BLaER1 (cell line): ENCODE measurements at regions not wholly inside any gene's neighbourhood (a gene's known extent, or its start where the extent isn't known, plus 50 kb on each side); places are given as distances from the start of the nearest gene placed in this dataset.

ENCODE experiments used
- H3K27ac ChIP-seq: shearing (Covaris generic); formaldehyde crosslinking; 2 replicates; pipeline ENCODE4 v1.8.1; 2022
- H3K27me3 ChIP-seq: shearing (Covaris generic); formaldehyde crosslinking; 2 replicates; pipeline ENCODE4 v1.8.1; 2022
- H3K36me3 ChIP-seq: shearing (Covaris generic); formaldehyde crosslinking; 2 replicates; pipeline ENCODE4 v1.8.1; 2022
- H3K4me1 ChIP-seq: shearing (Covaris generic); formaldehyde crosslinking; 2 replicates; pipeline ENCODE4 v1.8.1; 2022
- H3K4me2 ChIP-seq: shearing (Covaris generic); formaldehyde crosslinking; 2 replicates; pipeline ENCODE4 v1.8.1; 2022
- H3K4me3 ChIP-seq: shearing (Covaris generic); formaldehyde crosslinking; 2 replicates; pipeline ENCODE4 v1.8.1; 2022
- H3K9ac ChIP-seq: shearing (Covaris generic); formaldehyde crosslinking; 2 replicates; pipeline ENCODE4 v1.8.1; 2022
- H3K9me3 ChIP-seq: shearing (Covaris generic); formaldehyde crosslinking; 2 replicates; pipeline ENCODE4 v1.8.1; 2022
- H4K20me1 ChIP-seq: shearing (Covaris generic); formaldehyde crosslinking; 2 replicates; pipeline ENCODE4 v1.8.1; 2022
- Cebpa-rat ChIP-seq: shearing (Covaris generic); IDR thresholded peaks from 2 replicates; pipeline ENCODE4 v1.8.1; 2022

DNA sequence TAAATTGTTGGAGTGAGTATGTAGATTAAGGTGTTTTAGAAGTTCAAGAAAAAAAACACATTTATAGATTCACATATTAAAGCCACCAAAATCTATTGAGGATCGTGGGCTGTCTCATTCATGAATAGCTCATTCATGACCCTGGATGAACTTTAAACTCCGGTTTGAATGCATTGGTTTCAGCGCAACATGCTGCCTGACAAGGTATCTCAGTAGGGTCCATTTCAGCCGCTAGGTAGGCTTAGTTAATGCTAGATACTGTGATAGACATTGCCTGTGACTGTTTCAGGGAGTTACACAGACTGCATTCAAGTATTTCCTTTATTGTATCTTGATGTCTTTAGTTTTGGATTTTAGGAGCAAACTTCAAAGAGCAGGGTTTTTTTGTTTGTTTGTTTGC, 140.5 kb upstream of the POGK start:
- Histone ChIP-seq H3K27me3 (no peaks in the 10 kb centered on the region), H3K9ac (no peak overlapping the region), H3K27ac (no peak overlapping the region), H3K9me3 (0 out of 2 replicates have a peak, but pooled peaks cover 4% of the 10 kb centered on the region), H3K36me3 (no peaks in the 10 kb centered on the region), H3K4me1 (peaks cover 9% of the 10 kb centered on the region), H4K20me1 (no peaks in the 10 kb centered on the region), H3K4me3 (no peak overlapping the region), H3K4me2 (no peak overlapping the region)
- no peak for TF ChIP-seq Cebpa-rat

DNA sequence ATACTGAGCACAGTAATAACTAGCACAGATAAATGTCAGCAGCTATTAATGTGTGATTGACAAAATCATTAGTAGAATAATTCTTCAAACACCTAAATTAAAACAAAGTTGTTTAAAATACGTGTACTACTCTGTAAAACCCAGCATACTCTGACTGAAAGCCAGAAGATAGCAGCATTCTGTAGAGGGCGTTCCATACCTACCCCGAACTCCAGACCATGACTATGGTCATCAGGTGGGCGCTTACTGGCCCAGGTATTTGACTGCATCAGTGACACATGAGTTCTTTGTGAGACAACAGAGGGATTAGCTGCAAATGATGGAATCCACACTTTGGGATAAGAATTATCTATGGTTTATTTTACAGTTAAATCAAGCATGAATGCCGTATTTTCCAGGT, 139.7 kb upstream of the POGK start:
- Histone ChIP-seq H3K27me3 (no peaks in the 10 kb centered on the region), H4K20me1 (no peaks in the 10 kb centered on the region), H3K9me3 (0 out of 2 replicates have a peak, but pooled peaks cover 4% of the 10 kb centered on the region), H3K9ac (no peak overlapping the region), H3K4me2 (no peak overlapping the region), H3K27ac (no peak overlapping the region), H3K36me3 (no peaks in the 10 kb centered on the region), H3K4me1 (peaks cover 13% of the 10 kb centered on the region), H3K4me3 (no peak overlapping the region)
- no peak for TF ChIP-seq Cebpa-rat

DNA sequence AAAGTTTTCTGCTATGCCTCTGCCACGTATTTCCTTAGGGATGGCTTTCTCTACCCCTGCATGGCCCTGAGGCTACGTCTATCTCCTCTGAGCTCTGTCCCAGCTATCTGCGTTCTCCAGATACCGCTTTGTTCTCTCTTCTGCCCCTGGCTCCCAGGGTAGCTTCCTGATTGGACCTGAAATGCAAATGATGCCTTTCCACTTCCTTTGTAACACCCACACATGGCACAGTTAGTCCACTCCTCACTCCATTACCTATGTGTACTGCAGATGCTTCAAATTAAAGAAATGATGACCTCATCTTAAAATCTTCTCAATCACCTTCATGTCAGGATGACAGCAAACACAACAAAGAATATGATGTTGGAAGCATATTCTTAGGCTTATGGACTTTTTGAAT, 138.6 kb upstream of the POGK start:
- Histone ChIP-seq H3K4me2 (no peak overlapping the region), H3K9ac (no peak overlapping the region), H3K9me3 (no peaks in the 10 kb centered on the region), H3K27me3 (no peaks in the 10 kb centered on the region), H3K27ac (no peak overlapping the region), H3K4me3 (no peak overlapping the region), H4K20me1 (no peaks in the 10 kb centered on the region), H3K4me1 (peaks cover 13% of the 10 kb centered on the region), H3K36me3 (no peaks in the 10 kb centered on the region)
- TF ChIP-seq Cebpa-rat: no peak

DNA sequence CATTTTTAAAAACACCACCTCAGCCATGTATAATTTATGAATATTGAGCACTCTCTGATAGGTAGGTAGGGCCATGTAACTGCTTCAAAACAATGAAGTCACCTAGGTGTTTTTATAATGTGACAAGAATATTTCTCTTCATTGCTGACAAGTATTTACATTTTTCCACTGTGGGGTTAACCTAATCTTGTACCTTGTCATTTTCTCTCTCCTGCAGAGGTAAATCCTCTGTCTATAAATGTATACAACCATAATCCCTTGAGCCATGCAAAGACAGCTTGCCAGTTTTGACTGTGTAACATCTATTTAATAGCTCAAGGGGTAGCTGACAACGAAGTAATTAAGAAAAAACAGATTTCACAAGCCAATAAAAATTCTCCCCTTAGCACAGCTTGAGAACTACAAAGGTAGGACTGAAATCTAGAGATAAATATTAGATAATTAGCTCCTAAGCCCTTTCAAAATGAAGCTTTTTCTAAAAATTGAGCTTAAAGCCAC, 137.6 kb upstream of the POGK start:
- Histone ChIP-seq H3K27ac (no peak overlapping the region), H4K20me1 (no peaks in the 10 kb centered on the region), H3K27me3 (no peaks in the 10 kb centered on the region), H3K4me1 (peaks cover 13% of the 10 kb centered on the region), H3K4me2 (no peak overlapping the region), H3K36me3 (no peaks in the 10 kb centered on the region), H3K9ac (no peak overlapping the region), H3K9me3 (no peaks in the 10 kb centered on the region), H3K4me3 (no peak overlapping the region)
- no peak for TF ChIP-seq Cebpa-rat

DNA sequence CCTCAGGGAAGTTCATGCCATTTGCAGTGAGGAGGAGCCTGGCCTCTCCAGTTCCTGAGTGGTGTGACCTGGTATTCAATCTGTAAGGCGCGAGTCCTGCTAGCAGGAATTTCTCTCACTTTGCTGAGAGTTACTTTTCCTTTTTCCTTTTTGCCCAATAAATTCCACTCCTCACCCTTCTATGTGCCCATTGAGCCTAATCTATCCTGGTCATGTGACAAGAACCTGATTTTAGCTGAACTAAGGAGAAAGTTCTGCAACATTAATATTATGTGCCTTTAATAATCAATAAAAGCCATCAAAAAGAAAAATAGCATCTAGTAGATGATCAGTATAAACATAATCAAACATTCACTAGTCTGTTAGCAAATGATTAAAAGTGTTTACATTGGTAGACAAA, 136.1 kb upstream of the POGK start:
- Histone ChIP-seq H3K27me3 (no peaks in the 10 kb centered on the region), H3K27ac (no peak overlapping the region), H3K36me3 (no peaks in the 10 kb centered on the region), H3K4me2 (peak overlapping the region; percentile 52), H3K9ac (no peak overlapping the region), H3K4me1 (peaks cover 13% of the 10 kb centered on the region), H4K20me1 (no peaks in the 10 kb centered on the region), H3K4me3 (no peak overlapping the region), H3K9me3 (no peaks in the 10 kb centered on the region)
- no peak for TF ChIP-seq Cebpa-rat

DNA sequence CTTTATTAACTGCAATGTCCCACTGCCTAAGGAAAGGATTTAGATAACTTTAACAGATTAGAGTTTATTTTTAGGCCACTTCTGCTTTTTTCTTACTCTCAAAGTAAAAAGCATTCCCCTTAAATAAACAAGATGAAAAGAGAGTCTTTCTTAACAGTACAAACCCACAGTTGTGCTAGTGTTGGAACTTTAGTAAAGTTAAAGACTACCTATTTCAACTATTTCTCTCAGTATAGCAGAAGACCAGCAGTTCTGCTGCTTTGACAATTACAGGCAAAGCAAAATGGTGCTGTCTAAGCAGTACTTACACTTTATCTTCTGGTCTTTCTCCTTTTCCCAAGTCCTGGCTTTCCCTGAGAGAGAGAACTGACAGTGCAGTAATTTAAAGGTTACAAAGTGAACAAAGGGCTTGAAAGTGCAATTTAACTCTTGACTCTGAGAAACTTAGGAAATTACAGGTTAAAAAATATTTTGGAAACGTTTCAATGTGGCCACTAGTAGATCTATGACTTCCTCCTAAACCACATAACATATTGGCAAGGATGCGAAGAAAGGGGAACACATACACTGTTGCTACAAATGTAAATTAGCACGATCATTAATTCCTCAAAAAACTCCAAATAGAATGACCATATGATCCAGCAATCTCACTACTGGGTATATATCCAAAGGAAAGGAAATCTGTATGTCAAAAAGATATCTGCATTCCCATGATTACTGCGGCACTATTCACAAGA, 135.4 kb upstream of the POGK start:
- no peak for TF ChIP-seq Cebpa-rat
- Histone ChIP-seq H3K9ac (no peak overlapping the region), H3K4me1 (peaks cover 13% of the 10 kb centered on the region), H4K20me1 (no peaks in the 10 kb centered on the region), H3K4me2 (peak overlapping the region; percentile 52), H3K27ac (no peak overlapping the region), H3K27me3 (no peaks in the 10 kb centered on the region), H3K9me3 (no peaks in the 10 kb centered on the region), H3K4me3 (no peak overlapping the region), H3K36me3 (no peaks in the 10 kb centered on the region)

DNA sequence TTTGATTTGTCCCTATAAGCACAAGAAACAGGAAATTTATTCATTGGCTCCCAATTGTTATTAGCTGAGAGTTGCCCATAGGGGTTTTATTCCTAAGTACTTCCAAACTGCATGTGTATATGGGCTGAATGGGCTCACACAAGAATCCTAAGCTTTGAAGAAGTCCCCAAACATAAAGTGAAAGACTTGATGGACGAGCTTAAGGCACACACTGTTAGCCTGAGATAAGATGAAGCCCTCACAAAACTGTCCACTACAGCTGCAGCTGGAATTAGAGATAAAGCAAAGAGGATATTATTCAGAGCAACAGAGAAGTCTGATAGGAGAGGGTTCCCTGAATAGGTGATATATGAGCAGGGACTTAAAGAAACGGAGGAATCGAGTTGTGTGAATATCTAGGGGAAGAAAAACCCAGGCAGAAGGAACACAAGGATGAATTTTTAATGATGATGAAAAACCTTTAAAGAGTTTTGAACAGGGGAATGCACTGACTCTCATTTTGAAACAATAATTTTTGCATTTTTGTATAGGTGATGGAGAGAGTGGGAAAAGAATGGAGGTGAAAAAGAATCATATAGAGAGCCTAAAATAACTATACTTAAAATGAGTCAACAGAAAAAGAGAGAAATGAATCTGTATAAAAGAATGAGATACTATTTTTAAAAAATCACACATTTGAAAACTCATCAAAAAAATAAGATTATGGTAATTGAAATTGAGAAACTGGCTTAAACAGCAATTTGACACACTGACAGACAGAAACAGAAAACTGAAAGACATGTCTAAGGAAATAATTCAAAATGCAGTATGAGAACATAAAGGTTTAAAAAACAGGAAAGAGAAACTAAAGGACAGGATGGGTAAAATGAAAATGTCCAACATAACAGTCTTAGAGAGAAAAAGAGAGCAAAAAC, 133.6 kb upstream of the POGK start:
- H3K4me3 ChIP-seq: no peak overlapping the region
- H3K27me3 ChIP-seq: no peaks in the 10 kb centered on the region
- TF ChIP-seq Cebpa-rat: no peak
- H3K27ac ChIP-seq: no peak overlapping the region
- no peaks in the 10 kb centered on the region for H4K20me1 ChIP-seq
- no peak overlapping the region for H3K9ac ChIP-seq
- no peak overlapping the region for H3K4me2 ChIP-seq
- no peaks in the 10 kb centered on the region for H3K36me3 ChIP-seq
- peaks cover 13% of the 10 kb centered on the region for H3K4me1 ChIP-seq
- no peaks in the 10 kb centered on the region for H3K9me3 ChIP-seq

DNA sequence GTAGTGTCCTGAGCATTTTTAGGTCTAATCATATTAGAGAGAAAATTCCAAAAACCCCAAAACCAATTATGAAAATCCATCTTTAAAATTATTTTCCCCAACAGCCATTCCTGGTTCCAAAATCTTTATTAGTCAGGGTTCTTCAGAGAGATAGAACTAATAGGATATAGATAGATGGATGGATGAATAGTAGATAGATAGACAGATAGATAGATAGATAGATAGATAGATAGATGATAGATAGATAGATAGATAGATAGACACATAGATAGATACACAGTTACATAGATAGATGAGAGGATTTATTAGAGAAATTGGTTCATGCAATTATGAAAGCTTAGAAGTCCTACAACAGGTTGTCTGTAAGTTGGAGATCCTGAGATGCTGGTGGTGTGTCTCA, 122.7 kb upstream of the POGK start:
- no peaks in the 10 kb centered on the region for H4K20me1 ChIP-seq
- H3K36me3 ChIP-seq: no peaks in the 10 kb centered on the region
- no peak for TF ChIP-seq Cebpa-rat
- H3K27ac ChIP-seq: no peak overlapping the region
- H3K9me3 ChIP-seq: peaks cover 46% of the 10 kb centered on the region
- H3K4me1 ChIP-seq: no peaks in the 10 kb centered on the region
- H3K4me3 ChIP-seq: no peak overlapping the region
- H3K4me2 ChIP-seq: no peak overlapping the region
- H3K27me3 ChIP-seq: no peaks in the 10 kb centered on the region
- H3K9ac ChIP-seq: no peak overlapping the region

DNA sequence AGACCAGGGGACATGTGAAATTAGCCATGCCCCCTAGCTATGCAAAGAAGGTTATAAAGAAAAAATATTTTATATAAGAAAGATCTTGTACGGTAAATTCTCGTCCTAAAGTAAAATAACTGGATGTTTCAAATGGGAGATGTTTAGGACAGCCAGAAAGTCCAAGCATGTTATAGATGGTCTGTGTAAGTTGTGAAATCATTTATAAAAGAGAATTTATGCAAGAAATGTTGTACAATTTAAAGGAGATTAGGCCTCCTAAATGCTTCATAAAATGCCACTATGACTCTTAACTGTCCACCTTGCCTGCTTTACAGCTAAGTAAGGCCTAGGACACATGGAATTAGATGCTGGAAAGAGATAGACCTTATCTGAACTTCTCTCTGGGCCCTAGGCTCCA, 118.1 kb upstream of the POGK start:
- Histone ChIP-seq H3K4me1 (no peaks in the 10 kb centered on the region), H3K27ac (no peak overlapping the region), H4K20me1 (no peaks in the 10 kb centered on the region), H3K4me3 (no peak overlapping the region), H3K27me3 (no peaks in the 10 kb centered on the region), H3K4me2 (no peak overlapping the region), H3K9me3 (peaks cover 54% of the 10 kb centered on the region), H3K36me3 (no peaks in the 10 kb centered on the region), H3K9ac (no peak overlapping the region)
- no peak for TF ChIP-seq Cebpa-rat

DNA sequence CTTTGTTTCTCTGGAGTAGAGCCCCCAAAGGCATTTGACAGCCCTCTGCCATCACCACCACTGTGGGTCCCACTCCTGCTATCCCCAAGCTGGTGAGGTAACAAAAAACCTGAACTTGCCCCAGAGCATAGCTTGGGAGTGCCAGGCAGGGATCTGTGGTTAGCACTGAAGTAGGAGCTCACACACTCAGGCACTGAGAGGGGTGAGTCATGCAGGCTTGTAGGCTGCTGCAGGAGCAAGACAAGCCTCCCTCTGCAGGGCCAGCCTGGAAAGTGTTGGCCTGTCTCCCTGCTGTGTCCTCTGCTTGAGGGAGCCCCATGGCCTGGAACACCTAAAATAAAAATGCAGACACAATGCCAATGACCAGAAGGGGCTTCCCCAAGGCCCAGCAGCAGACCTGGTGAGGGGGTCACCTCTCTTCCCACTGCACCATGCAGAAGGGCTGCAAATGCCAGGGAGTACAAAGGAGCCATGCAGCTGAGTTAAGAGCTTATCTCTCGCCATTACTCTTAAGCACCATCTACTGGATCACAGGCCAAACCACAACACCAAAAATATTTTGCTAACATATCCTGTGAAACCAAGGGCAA, 108.9 kb upstream of the POGK start:
- Histone ChIP-seq H3K4me2 (no peak overlapping the region), H4K20me1 (no peaks in the 10 kb centered on the region), H3K9me3 (peaks cover 28% of the 10 kb centered on the region), H3K27ac (no peak overlapping the region), H3K4me3 (no peak overlapping the region), H3K4me1 (no peaks in the 10 kb centered on the region), H3K27me3 (no peaks in the 10 kb centered on the region), H3K36me3 (no peaks in the 10 kb centered on the region), H3K9ac (no peak overlapping the region)
- no peak for TF ChIP-seq Cebpa-rat
